TTC549 (cell line): ENCODE measurements at regions not wholly inside any gene's neighbourhood (a gene's known extent, or its start where the extent isn't known, plus 50 kb on each side); places are given as distances from the start of the nearest gene placed in this dataset.
"Not testable (repeated sequence)": the region's sequence is repeated elsewhere in the genome, so short reads cannot be mapped to it uniquely, and the experiment has no call there.

Experiments used
- FAIRE-seq: peaks from 2 replicates; lab custom pipeline; 2012; peaks lifted over from hg19 to GRCh38; lab: Jason Lieb, UNC

DNA sequence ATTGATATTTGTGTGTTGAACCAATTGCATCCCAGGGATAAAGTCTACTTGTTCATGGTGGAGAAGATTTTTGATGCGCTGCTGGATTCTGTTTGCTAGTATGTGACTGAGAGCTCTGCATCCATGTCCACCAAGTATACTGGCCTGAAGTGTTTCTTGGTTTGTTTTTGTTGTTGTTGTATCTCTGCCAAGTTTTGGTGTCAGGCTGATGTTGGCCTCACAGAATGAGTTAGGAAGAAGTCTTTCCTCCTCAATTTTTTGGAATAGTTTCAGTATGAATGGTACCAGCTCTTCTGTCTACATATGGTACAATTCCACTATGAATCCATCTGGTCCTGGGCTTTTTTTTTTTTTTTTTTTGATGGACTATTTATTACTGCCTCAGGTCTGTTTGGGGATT, 50.9 kb upstream of the OSTN start:
- FAIRE-seq: no peak

DNA sequence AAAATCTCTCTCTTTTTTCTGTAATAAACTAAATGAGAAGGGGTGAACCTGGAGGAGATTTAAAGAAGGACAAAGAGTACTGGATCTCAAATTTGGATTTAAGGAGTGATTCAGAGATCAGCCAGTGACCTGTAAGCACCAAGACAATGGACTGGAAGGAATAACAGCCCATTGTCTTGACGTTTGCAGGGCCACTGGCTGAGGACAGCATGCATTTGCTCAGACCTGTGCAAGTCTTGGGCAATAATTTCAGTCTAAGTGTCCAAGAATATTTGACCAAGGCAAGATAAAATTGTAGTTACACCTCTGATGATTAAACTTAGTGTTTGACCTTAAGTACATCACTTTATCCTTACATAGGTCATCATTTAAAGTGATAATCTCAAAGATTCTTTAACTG, 55.8 kb upstream of the OSTN start:
- FAIRE-seq: no peak

DNA sequence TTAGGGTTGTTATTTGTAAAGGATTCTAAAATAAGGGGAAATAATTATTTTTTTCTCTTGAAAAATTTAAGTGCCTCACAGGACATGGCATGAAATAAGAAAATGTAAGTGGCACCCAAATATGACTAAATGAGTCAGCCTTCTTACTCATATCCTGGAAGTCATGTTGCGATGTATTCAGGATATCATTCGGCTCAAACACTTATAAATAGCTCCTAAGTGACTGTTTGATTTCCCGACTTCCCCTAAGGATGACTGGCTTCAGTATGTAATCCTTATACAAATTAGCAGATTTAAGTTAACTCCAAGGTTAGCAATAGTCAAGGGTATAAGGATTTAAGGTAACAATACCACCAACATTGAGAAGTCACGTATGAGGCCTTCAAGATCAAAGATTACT, 57.3 kb upstream of the OSTN start:
- no peak for FAIRE-seq

DNA sequence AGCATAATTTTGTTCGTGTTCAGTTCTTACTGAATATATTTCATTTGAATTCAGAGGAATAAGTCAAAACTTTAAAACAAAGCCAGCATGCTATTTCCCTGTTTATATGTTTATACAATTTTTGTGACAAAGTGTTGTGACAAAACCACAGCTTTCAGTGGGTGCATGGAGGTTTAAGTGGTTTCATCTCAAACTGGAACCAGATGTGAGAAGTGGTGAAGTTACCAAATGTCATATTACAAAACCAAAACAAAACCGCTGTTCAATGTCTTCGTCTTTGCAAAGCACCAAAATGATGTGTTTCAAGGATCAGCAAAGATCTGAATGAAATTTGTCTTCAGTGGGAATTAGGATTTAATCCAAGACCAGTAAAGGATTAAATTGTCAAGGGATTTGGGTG, 59.3 kb upstream of the OSTN start:
- no peak for FAIRE-seq

DNA sequence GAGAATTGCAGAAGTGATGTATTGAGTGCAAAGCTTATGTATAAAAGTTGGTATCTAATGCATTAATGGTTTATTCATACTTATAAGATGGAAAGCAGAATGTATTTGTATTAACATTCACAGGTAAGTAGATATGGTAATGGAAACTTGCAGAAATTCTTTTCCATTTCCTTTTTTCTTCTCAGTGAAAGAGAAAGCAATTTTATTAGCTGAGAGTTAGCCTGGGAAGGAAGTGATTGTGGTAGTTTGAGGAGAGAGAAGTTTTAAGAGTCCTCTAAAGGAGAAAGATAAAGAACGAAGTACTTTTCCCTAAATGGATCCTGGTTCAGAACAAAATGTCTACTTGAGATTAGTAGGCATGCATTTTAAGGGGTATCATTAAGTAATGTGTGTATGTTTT, 60.1 kb upstream of the OSTN start:
- FAIRE-seq: no peak

DNA sequence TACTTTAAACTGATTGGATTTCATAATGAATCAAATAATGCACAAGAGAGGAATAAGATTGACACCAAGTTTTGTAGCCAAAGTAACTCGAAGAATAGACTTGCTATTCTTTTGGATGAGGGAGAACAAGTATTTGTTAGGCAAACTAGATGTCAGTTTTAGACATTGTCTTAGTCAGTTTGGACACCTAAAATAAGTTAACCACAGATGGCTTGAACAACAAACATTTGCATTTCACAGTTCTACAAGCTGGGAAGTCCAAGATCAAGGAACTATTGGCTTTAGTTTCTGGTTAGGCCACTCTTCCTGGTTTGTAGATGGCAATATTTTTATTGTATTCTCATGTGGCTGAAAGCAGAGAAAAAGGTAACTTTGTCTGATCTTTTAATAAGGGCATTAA, 61.3 kb upstream of the OSTN start:
- FAIRE-seq: no peak

DNA sequence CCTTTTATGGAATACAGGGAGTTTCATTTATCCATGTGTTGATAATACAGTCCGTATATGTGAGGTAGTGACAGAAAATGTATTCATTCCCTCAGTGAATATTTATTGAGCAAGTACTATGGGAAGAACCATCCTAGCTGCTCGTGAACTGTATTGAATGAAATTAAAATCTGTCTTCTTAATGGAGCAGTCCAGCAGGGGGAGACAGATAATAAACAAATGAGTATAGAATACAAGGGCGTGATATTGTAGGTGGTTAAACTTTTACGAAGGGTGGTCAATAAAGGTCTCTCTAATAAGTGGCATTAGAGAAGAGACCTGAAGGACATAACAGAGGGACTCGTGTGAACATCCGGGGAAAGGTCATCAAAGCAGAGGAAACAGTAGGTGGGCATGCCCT, 62.7 kb upstream of the OSTN start:
- FAIRE-seq: no peak

DNA sequence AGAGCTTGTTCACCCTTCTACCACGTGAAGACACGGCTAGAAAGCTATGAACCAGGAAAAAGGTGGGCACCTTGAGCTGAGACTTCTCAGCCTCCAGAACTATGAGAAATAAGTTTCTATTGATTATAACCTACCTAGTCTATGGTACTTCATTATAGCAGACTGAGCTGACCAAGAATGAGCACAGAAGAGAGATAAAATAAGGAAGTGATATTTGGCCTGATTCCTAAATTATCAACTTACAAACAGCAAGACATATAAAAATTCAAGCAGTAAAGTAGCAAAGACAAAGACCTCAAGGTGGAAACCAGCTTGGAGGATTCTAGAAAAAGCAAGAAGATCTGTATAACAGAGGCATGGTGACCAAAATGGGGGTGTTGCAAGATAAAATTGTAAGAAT, 63.9 kb upstream of the OSTN start:
- FAIRE-seq: no peak

DNA sequence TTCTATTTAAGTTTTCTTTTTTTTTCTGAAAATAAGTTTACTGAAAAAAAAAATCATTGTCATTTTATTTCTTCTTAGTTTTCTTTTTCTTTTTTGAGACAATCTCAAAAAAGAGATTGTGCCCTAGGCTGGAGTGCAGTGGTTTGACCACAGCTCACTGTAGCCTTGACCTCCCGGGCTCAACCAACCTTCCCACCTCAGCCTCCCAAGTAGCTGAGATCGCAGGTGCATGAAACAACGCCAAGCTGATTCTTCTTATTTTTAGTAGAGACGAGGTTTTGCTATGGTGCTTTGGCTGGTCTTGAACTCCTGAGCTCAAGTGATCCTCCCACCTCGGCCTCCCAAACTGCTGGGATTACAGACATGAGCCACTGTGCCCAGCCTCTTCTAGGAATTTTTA, 65.7 kb upstream of the OSTN start:
- FAIRE-seq: no peak

DNA sequence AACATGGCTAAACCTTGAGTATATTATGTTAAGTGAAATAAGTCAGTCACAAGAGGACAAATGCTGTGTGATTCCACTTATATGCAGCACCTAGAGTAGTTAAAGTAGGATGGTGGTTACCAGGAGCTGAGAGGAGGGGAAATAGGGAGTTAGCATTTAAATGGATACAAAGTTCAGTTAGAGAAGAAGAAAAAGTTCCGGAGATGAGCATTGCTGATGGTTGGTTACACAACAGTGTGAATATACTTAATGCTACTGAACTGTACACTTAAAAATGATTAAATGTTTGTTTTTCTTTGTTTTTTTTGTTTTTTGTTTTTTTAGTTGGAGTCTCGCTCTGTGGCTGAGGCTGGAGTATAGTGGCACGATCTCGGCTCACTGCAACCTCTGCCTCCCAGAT, 67.7 kb upstream of the OSTN start:
- FAIRE-seq: no peak

DNA sequence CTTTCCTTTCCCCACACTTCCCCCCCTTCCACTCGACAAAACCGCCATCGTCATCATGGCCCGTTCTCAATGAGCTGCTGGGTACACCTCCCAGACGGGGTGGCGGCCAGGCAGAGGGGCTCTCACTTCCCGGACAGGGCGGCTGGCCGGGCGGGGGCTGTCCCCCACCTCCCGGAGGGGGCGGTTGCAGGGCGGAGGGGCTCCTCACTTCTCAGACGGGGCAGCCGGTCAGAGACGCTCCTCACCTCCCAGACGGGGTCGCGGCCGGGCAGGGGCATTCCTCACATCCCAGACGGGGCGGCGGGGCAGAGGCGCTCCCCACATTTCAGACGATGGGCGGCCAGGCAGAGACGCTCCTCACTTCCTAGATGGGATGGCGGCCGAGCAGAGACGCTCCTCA, 74.2 kb upstream of the OSTN start:
- not testable (repeated sequence) for FAIRE-seq

DNA sequence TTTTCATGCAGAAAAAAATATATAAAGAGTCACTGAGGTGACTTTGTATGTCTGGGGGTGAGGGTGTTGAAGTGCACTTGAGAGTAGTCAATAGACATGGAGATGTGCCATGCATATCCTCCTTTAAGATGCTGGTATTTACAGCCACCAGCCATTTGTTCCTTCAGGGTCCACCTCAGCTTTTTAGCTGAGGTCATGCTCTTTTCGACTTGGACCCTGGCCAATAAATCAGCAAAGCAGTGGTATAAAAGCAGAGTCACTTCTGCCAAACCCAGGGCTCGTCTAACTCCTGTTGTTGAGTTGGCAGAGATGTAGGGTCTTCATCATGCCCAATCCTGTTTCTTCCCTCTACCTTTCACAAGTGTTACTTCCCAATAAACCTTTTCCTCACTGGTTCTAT, 75.1 kb upstream of the OSTN start:
- no peak for FAIRE-seq

DNA sequence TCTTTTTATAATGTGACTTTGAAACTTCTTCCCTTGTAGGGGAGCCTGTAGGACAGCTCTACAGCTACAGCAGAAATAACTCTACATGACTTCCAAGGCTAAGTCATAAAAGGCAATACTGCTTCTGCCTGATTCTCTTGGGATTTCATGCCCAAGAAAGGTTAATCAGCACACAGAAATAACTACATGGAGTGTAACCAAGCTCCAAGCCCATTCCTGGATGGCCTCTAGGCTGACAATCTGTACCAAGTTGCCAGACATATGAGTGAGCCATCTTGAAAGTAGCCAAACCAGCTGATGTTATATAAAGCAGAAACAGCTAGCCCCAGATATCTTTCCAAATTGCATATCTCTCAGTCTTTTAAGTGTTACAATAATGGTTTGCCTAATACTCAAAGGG, 75.8 kb upstream of the OSTN start:
- no peak for FAIRE-seq

DNA sequence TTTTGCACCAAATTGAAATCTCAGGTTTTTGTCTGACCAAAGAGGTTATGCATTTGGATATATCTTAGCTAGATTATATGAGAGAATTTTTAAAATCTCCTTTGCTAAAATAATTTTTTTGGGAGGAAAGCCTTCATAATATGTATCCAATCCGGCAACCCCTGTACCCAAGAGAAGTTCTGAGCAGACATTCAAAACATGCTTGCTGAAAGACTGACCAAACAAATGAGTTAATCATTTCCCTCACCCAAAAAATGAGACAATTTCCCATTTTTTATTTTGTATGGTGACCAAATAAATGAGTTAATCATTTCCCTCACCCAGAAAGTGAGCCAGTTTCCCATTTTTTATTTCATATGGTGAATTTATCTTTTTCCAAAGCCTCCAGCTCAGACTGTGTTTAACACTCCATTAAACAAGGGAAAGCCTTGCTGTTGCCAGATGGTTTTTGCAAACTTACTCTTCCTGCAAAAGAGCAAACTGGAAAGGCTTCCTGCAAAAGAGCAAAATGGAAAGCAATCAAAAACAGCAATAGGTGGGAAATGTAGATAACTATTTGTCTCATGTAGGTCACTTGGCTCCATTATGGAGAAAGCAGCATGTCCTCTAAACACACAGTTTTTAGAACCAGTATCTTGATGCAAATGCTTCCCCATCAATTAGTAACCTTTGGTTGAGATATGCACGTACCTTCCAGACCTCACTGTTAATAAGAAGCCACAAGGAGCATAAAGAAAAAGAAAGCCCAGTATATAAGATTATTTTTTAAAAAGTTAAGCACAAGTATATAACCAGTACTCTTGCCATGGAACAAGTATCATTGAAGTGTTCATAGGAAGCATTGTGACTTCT, 78.4 kb upstream of the OSTN start:
- no peak for FAIRE-seq

DNA sequence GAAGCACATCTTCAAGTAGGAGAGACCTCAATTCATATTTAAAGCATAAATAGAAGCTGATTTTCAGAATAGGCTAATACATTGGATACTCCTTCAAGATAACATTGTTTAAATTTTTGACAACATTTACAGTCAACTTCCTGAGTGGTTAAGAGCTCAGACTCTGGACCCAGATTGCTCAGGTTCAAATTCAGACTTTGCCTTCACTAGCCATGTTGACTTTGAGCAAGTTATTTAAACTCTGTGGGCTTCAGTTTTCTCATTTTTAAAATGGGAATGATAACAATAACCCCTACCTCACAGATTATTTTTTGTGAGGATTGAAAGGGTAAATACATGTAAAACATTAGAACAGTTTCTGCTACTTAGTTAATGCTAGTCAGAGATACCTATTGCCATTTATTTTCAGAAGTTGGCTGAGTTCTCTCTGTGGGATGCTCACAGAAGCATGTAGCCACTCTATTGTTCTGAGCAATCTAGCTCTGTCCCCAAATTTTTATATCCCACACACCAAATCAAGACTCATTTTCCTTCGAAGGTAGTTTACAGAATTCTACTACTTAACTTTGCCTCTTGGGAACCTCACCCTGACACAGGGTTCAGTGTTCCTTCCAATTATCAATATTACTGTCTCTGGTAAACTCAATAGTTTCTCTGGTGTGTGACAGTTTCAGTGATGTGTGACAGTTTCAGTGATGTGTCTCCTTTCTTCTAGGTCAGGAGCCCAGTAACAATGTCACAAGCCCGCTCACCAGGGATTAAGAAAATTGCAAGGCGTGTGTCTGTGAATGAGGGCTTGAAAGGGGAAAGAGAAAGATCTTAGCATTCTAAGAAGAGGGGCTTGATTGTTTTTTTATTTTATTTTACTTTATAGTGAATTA, 79.4 kb upstream of the OSTN start:
- FAIRE-seq: no peak

DNA sequence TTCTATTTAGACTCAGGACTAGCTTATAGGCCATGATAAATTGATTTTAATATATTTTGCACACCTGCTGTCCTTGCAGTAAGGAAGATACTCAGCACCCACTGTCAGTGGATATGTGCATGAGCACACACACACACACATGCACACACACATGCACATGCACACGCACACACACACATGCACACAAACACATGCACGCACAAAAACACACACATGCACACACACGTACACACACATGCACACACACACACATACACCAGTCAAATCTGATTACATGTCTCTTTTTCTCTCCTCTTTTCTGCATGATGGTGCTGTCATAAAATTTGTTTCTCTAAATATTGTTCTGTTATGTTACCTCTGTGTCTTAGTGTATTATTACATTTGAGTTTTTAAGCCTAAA, 87.3 kb upstream of the OSTN start:
- FAIRE-seq: no peak

DNA sequence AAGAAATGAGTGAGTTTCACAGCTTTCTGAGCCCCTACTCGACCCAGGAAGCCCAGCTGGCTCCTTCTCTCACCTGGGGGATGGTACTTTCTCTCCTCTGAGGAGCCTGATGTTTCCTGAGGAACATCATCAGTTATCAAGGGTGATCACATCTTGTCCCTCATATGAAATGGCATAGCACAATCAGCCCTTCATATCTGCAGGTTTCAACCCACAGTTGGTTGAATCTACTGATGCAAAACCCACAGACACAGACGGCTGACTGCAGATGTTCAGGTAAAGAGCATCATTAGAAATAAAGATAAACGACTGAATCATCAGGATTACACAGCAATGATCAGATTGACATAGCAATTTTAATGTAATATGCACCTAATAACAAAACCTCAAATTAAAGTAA, 93.6 kb upstream of the OSTN start:
- FAIRE-seq: no peak

DNA sequence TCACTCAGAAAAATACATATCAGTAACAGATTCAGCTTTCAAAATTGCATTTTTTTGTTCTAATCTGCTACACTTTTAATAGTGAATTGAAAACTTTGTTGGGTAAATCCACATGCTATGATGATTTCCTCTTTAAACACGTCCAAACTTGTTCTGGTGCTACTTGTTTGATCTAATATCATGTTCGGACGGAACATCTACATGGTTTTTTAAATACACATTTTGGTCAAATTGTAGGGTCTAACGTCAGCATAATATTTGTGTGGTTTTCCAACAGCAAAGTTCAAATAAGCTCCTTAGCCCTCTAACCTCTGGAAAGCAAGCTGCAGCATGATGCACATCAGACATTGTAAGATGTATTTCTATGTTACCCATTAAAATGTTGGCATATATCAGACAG, 98.5 kb upstream of the OSTN start:
- no peak for FAIRE-seq

DNA sequence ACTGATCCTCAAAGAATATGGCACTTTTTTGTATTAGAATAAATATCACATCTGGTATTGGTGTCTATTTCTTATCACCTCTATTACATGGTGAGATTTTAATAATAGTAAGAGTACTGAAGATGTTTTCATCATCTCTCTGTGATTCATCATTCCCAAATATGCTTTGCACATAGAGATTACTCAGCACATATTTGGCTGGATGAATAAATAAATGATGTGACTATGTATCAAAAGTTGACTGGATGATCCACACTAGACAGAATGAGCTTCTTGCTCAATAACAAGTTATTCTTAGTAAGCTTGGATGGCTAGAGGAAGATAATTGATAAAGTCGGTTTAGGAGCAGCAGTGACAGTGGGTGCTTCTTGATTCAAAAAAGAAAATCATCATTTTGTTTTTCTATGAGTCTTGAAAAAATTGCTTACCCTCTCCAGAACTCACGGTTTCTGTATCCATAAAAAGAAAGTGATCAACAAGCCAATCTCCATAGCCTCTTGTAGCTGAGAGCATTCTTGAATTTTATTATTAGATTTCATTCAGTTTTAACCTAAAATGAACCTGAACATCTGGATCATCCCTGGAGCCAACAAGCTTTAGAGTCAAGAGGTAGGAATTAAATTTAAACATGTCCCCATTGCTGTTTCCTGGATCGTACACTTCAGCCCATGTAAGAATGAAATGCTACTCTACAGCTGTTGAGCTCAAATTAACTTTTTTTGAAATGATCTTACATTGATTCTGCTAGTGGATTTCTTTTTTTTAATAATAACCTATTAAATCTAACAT, 104.8 kb upstream of the OSTN start:
- no peak for FAIRE-seq

DNA sequence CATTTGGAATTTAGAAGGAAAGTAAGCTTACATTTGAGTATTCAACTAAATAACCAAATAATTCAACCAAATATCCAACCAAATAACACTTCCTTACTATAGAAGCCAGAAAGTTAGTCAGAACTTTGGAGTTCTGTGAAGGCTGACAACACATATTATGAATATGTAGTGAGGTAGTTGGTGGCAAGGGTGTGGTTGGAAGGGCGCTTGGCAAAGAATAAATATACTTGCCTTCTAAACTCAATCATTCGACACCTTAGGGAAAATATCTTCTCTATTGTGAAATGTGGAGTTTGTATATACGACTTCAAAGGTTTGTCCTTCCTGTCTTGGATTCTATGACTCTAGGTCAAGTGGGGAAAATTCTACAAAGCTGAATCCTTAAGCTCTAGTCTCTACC, 111.7 kb upstream of the OSTN start:
- FAIRE-seq: no peak

DNA sequence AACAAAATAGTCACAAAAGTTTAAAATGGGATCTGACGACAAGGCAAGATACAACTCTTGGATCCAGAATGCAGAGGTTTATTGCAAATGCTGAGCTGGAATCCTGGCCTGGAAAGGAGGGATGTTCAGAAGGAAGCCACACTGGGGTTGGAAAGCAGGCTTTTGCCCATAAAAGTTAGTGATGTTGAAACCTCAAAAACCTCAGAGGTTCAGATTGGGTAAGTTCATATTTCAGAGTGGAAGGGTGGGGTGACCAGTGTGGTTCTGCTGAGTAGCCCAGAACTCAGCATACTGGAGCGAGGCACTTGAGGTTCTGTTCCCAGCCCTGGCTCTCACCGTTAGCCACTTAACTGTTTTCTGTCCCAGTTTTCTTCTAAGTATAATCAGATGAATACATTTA, 114.0 kb upstream of the OSTN start:
- FAIRE-seq: no peak

DNA sequence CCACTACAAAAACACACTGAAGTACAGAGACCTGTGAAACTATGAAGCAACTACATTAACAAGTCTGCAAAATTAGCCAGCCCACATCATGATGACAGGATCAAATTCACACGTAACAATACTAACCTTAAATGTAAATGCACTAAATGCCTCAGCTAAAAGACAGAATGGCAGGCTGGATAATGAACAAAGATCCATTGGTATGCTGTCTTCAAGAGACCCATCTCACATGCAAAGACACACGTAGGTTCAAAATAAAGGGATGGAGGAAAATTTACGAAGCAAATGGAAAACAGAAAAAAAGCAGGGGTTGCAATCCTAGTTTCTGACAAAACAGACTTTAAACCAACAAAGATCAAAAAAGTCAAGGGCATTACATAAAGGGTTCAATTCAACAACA, 120.1 kb upstream of the OSTN start:
- FAIRE-seq: not testable (repeated sequence)
